ENCODE measurements at regions not wholly inside any gene's neighbourhood (a gene's known extent, or its start where the extent isn't known, plus 50 kb on each side); places are given as distances from the start of the nearest gene placed in this dataset.

DNA sequence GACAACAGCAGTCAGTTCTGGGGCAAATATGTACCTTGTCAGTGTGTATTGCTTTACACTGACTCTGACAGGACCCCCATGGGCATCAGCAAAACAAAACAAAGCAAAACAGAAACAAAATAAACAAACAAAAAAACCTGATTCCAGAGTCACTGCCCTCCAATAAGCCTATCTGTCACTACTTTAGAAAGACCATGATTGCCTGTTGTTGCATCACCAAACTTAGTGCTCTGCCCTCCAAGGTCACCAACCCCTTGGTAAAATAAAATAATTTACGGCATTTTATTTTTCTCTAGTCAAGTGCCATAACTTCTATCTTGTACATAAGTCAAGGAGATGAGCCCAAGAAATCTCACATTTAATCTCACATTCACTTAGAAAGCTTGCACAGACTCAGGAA is 120.9 kb upstream of the ADAMTS3 start:
- TF ChIP-seq, protein P1, sequence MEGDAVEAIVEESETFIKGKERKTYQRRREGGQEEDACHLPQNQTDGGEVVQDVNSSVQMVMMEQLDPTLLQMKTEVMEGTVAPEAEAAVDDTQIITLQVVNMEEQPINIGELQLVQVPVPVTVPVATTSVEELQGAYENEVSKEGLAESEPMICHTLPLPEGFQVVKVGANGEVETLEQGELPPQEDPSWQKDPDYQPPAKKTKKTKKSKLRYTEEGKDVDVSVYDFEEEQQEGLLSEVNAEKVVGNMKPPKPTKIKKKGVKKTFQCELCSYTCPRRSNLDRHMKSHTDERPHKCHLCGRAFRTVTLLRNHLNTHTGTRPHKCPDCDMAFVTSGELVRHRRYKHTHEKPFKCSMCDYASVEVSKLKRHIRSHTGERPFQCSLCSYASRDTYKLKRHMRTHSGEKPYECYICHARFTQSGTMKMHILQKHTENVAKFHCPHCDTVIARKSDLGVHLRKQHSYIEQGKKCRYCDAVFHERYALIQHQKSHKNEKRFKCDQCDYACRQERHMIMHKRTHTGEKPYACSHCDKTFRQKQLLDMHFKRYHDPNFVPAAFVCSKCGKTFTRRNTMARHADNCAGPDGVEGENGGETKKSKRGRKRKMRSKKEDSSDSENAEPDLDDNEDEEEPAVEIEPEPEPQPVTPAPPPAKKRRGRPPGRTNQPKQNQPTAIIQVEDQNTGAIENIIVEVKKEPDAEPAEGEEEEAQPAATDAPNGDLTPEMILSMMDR (IDR thresholded peaks at IDR 0.05; ENCODE audit: low read depth, low read length, poor library complexity, severe bottlenecking): no peak
- TF ChIP-seq EZH2phosphoT487 (IDR thresholded peaks at IDR 0.05; ENCODE audit: borderline replicate concordance, low read length): no peak
